Pons (tissue), 1 donor: ENCODE measurements at regions not wholly inside any gene's neighbourhood (a gene's known extent, or its start where the extent isn't known, plus 50 kb on each side); places are given as distances from the start of the nearest gene placed in this dataset.
"Not testable (repeated sequence)": the region's sequence is repeated elsewhere in the genome, so short reads cannot be mapped to it uniquely, and the experiment has no call there.

Experiments
- DNase-seq: peaks from one replicate; pipeline ENCODE4 v3.0.0-alpha.2; 2016; ENCODE audit warnings: low spot score

DNA sequence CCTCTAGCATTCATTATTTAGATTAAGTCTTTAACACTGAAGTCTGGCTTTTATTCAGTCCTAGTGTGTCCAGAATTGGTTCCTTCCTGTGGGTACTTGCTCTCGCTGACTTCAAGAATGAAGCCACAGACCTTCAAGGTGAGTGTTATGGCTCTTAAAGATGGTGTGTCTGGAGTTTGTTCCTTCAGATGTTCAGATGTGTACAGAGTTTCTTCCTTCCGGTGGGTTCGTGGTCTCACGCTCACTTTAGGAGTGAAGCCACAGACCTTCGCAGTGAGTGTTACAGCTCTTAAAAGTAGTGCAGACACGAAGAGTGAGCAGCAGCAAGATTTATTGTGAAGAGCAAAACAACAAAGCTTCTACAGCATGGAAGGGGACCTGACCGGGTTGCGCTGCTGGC, 860.6 kb downstream of the STIM2 start:
- DNase-seq = no peak

DNA sequence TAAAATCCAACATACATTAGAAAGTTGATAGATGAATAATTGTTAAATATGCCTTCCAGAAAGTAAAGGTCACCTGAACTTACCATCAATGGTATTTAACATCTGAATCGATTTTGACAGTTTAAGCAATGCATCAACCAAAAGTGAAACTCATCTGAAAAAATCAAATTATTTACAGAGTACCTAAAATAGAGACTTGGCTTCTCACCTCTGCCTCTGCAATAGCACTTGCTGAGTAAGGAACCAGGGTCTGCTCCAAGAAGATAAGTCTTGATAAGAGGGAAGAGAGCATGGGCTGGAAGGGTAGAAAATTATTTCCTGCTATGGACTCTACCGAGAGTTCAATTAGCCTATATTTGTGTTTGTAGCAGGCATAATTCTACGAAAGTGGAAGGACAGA, 868.3 kb downstream of the STIM2 start:
- DNase-seq = no peak

DNA sequence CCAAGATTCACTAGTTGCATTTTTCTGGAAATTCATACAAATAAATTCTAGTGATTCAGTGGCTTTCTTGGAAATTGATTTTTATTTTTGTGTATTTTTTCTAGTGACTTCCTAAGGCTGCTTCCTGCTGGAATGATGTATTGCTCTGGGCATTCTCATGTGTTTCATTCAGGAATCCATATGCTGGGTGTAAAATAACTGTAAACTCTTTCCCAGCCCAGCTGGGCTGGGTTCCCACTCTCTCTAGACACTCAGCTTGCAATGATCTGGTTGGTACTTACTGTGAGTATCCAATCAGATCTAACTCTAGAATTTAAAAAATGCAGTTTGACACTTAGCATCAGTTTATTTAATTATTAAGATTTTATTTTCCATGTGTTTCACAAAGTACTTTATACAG, 882.2 kb downstream of the STIM2 start:
- DNase-seq = peak; percentile 7

DNA sequence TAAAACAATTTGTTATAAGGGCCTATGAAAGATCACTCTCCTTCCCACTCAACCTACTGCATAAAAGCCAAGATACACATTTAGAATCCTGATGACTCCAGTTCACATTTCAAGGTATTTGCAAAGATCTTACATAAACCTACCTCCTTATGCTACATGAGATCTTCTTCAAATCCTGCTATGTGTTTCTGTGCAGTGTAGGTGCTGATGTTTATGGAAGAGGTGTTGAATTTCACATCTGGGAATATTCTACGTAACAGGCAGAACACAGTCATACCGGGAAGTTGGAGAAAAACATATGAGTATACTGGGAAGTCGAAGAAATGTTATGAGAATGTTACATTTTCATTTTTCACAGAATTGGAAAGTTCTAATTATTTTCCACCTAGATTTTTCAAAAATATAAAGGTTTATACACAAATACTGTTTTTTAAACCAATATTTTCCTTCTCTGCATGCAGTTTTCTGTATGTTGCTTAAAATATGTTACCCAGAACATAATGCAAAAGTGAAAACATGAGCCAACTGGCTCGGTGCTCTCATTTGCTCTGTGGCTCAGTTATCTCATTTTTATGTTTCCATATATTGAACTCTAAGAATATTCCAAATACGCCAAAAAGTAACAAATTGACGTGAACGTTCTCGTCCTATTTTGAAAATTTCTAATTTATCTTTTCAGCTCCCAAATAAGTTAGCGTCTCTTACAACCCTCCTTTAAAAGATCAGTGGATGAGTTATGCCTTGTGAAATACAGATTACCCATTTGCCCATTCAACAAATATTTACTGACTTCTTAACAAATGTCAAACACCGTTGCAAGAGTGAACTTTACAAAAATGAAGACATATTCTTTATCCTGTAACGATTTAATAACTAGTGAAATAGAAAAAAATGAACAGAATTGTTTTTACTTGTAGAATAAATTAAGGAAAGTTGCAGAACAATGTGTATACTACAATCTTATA, 899.3 kb downstream of the STIM2 start:
- no peak for DNase-seq

DNA sequence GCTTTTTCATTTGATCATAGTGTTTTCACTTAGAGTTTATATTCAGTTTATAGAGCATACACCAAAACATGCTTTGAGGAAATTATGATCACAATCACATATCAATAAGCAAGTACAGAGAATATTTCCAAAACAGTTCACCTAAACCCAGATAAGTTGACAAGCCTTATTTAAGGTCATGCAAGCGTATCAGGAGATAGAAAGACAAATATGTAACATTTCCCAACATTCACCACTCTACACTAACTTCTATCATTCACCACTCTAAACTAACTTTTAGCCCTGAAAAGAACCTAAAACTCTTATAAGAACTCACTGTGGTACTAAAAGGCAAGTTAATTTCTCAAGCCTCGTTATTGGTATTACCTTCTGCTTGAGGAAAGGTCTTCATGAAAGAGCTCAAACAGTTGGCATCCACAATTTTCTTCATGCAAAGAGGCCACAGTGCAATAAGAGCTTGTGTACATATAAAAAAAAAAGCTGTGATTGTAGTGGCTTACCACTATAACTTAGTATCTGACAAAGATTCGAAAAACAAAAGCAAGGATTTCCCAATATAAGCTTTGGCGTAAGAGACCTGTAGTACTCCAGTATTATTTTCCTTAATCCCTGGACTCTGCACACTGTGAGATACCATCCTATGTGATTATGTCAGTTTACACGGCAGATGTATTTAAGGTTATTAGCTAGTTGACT, 903.3 kb downstream of the STIM2 start:
- DNase-seq = no peak

DNA sequence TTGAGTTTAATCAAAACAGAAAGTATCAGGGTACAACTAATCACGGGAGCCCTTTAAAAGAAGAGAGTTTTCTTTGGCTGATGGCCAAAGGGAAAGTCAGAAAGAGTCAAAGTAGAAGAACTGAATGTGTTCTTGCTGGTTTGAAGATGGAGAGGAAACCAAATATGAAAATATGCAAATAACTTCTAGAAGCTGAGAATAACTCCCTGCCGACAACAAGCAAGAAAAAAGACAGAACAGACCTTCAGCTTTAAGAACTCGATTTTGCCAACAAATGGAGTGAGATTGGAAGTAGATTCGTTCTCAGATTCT, 903.8 kb downstream of the STIM2 start:
- DNase-seq = no peak

DNA sequence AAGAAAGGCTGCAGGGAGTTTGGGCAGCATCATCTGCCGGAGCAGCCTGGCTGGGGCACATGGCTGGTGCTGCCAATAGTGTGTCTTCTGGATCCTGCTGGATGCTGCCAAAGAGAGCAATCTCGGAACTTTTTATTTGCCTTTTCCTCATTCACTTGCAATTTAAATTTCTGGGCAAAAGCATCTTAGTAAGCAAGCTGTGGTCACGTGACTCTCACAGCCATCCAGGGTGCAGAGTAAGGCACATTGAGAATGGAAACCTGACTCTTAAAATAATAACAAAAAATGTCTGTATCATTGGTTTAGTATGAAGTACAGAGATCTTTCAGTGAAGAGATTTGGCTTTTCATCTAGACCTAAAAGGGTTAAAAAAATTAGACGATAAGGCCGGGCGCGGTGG, 910.3 kb downstream of the STIM2 start:
- no peak for DNase-seq

DNA sequence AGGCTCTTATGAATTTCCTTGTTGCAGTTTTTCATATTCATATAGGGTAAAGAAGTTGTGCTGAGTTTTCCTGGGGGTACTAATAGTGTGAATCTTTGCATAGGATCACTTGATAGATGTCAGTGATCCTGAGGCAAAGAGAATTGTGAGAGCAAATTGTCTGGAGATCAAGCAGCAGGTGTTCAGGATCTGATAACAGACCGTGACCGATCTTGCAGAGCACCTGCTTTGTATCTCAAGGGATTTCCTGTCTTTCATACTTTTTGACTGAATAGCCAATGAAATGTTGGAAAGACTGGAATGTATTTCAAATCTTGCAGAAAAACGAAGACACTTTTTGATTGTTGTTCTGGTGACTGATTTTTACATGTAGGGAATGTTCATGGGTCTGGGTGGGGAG, 914.5 kb downstream of the STIM2 start:
- no peak for DNase-seq

DNA sequence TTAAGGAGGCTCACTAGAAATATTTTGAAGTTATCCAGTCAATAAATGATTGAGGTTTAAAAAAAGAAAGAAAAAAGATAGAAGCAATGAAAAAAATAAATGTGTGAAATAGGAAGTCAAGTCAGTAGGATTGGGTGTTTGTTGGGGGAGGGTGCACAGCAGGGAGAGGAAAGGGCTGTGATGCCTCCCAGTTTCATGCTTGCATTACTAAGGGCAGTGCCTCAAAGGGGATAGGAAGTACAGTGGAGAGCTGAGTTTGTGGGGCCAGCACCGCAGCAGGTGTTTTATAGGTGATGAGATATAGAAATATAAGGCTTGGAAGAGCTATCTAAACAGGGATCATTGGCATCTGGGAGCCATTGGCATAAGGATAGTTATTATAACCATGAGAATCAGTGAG, 919.2 kb downstream of the STIM2 start:
- no peak for DNase-seq

DNA sequence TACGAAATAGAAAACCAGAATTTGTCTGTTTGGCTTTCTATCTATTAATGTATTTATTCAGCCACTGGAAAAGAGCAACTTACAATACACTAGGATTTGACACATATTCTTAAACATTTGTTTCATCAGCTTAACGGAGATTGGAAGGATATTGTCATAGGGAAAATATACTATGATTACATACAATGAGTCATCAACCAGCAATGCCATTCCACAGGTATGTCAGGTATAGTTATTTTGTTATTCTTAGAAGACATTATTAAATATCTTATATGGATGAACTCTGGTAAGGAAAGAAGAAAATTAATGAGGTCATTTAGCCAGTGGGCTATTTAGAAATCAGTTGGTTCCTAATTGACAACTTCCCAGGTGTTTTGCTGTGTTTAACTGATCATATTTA, 926.6 kb downstream of the STIM2 start:
- no peak for DNase-seq

DNA sequence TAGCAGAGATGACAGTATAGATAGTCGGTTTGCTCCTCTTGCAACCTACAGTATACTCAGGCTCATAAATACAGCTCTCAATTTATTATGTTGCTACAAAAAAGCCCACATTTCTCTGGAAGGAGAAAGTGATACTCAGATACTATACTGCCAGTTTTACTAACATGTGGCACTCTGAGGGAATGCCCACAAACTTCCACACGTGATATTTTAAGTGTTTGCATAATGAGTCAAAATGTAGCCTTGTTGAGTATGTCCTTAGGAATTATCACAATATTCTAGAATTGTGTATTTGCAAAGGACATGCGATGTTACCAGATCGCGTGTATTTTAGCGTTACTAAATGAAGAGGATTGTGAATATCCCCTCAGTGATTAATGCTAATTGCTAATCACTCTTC, 929.1 kb downstream of the STIM2 start:
- DNase-seq = no peak

DNA sequence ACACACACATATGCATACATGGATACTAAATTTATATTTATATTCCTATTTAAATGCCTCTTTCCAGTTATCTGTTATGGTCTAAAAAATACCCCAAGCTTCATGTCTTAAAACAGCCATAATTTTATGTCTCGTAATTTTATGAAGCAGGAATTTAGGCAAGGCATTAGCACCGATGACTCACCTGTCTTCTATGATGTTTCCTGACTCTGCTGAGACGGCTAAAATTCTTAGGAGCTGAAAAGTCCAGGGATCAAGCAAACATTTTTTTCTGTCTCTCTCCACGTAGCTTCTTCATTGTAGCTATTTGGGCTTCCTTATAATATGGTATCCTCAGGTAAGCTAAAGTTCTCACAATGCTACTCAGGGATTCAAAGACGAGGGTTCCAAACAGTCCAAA, 930.3 kb downstream of the STIM2 start:
- DNase-seq = no peak

DNA sequence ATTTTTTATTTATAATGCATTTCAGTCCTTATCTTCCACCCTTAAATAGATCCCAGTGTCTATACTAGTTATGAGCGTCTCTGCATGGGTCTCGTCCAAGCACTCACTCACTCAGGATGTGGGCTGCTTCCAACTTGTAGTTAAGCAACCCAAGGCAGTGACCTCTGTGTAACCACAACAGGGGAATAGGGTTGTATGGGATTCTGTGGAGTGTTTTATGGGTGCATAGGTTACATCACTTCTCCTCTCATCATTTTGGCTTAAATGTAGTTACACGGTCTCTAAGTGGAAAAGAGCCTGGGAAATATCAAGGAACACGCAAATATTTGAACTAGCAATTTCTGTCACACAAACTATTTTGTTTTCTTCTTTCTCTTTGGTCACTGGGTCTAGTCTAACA, 931.0 kb downstream of the STIM2 start:
- no peak for DNase-seq

DNA sequence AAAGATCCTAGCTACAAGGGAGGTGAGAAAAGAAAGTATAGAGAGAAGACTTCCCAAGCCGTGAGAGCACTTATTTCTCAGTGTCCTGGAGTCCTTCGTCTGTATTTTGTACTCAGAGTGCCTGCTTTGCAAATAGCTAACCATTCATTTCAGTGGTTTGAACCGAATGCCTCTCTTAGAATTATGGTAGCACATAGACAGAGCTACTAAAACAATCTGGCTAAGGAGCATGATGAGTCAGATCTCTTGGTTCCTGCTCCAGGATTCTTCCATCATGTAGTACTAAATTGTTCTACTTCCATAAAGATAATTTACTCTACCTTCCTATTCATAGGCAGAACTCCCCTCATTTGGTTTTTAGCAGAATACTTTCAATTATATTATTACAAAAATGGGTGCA, 946.6 kb downstream of the STIM2 start:
- DNase-seq = no peak

DNA sequence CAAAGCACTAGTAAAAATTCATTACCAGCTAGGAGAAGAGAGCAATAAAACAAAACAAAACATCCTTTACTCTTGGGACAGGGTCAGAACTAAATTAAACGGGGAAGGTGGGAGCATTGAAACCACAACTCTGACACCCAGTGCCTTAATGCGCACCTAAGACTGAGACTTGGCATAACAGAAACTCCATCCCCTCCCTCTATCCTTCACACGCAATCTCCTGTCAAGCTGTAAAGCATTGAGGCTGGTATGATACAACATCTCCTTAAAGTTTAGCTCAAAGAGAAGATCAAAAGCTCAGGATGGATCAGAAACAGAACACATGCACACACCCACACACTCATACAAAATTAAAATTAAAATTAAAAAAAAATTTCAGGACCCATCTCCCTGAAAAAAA, 951.3 kb downstream of the STIM2 start:
- no peak for DNase-seq

DNA sequence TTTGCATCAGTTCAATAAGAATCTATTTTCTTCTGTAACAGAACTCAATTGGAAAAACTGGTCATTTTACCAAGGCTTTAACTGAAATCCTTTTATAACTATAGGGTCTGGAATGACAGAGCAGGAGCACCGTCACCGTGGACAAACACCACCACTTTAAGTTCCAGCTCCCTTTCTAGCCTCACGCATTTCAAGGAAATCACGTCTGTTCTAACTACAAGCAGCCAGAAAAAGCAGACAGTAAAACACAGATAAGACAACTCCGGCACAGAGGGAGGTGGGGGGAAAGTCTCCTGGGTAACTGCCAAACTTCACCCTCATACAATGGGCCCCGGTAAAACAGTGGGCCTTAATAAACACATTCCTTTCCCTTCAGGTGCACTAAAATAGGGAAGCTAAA, 952.6 kb downstream of the STIM2 start:
- not testable (repeated sequence) for DNase-seq

DNA sequence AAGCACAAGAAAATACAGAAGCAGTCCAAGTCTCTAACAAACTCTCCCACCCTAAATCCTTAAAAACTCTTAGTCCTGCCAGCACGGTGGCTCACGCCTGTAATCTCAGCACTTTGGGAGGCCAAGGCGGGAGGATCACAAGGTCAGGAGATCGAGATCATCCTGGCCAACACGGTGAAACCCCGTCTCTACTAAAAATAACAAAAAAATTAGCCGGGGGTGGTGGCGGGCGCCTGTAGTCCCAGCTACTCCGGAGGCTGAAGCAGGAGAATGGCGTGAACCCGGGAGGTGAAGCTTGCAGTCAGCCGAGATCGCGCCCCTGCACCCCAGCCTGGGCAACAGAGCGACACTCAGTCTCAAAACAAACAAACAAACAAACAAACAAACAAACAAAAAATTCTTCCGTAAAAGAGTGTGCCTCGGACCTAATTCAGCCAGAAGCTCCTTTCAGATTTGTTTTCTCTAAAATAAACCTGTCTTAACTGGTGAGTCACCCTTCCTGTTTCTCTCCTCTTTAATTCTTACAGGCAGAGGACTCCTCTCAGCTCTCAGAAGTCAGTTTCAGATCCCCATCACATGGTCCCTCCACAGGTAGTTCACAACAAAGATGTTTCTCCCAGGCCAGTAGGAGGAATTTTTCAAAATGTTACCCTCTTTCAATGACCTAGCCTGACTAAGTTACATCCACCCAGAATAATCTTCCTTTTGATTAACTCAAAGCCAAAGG, 953.2 kb downstream of the STIM2 start:
- DNase-seq = not testable (repeated sequence)

DNA sequence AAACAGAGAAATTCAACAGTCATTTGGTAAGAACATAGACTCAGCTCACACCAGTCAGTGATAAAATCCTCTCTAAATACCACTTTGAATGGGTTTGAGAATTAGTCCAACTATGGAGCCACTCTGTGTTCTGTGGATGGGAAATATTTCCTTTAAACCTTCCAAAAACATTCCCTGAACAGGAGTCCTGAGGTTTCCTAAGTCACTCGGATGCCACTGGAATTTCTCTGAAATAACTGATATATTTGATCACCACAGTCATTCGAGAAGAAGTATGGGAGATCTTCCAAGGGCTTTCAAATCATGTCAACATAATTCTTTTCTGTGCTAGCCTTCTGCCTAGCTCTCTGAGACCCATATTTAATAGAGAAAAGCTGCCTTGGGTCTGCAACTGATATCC, 958.6 kb downstream of the STIM2 start:
- DNase-seq = no peak

DNA sequence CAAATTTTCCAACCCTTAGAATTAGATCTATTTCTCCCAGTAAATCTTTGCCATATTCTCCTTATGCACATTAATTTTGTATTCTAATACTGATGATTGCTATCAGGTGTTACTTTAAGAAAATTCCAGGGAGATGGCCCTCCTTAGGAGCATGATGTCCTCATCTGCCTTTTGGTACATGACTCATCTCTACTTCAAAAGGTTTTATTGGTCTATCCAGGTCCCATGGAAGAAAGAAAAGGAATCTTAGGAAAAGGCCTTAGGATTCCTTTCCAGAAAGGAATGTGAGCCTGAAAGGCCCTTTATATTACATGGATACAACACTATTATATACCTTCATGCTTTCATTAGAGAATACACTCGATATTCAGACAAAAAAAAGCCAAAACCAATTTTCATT, 968.2 kb downstream of the STIM2 start:
- no peak for DNase-seq

DNA sequence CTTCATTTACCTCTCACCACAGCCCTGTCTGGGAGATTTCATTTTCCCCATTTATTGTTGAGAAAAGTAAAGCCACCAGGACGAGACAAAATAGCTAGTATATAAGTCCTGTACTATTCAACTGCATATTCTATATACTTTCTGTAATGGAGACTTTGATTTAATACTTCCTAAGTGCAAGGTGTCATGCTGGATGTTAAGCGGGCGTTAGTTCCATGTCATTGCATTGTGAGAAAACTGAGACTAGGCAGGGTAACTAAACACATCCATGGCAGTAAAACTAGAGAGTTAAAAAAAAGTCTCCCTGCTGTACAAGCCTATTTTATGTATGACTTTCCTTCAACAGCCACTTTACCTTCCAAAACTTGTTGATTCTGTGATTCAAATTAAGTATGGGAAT, 969.6 kb downstream of the STIM2 start:
- no peak for DNase-seq

DNA sequence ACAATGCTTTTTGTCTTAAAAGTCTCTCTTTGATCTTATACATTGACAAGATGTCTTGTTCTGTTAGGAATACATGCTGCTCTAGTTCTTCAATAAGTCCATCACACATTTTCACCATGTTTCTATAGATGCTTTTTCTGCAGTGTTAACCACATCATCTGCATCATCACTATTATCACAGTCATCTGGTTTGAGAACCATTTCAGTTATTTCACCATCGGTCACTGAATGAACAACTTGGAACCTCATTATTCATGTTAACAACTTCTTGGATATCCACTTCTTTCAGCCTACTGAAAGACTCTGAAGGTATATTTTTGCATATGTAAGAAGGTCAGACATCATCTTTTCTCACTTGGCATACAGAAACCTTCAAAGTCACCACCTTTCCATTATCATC, 975.2 kb downstream of the STIM2 start:
- DNase-seq = no peak

DNA sequence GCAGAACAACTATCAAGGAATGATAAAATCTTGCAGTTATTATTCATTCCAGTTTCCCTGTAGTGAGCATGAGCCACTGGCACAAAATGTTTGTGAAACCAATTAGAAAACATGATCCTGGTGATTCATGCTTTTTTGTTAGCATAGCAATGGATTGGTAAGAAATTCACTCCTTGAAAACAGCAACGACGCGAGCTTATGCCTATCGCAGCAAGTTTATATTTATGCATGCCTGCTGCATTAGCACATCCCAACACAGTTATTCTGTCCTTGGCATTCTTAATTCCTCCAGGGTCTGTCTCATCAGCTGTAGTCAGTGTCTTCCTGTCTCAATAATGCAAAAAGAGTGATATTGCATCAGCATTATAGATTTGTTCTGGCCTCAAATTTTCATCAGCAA, 975.9 kb downstream of the STIM2 start:
- DNase-seq = no peak

DNA sequence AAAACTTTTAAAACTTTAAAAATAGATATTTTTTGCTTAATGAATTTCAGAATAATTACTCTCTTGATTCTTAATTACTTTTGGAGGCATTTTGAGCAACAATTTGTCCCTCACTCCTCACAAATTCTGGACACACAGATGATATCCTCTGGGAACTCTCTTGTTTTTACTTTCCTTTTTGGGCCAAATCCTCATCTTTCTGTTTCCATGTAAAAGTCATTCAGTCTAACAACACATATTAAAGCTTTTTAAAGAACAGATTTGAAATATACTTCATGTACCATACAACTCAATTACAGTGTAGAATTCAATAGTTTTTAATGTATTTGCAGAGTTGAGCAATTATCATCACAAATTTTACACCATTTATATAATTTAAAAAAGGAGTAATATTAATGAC, 983.1 kb downstream of the STIM2 start:
- no peak for DNase-seq
